Activated CD4-positive, alpha-beta T cell treated with anti-CD3 and anti-CD28 coated beads for 1 hour (primary cell): ENCODE measurements at regions not wholly inside any gene's neighbourhood (a gene's known extent, or its start where the extent isn't known, plus 50 kb on each side); places are given as distances from the start of the nearest gene placed in this dataset.
"Not testable (repeated sequence)": the region's sequence is repeated elsewhere in the genome, so short reads cannot be mapped to it uniquely, and the experiment has no call there.

ENCODE experiments used
- DNase-seq: peaks from one replicate; pipeline ENCODE4 v3.0.0-alpha.2; 2020

- DNase-seq = no peak
These were observed 433.8 kb downstream of the PLPP3 start for GRCh38 chr1:56145581-56145980.

GRCh38 chr1:56142301-56142700, 437.1 kb downstream of the PLPP3 start:
- no peak for DNase-seq

DNA sequence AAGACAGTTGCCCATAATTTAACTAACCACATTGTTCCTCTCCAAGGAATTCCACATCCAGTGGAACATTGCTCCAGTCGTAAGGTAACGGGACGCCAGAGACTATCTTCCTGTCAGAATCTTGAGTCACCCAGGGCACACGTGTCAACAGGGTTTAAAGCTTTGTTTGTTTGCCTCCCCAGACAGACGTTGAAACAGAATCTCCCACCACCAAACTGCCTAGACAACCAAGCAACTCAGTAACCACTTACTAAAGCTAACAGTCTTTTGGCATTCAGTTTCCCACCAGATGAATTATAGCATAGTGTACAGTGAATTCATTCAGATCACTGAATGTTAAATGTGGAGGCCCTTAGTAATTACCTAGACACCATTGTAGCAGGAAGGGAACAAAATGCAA, 439.5 kb downstream of the PLPP3 start:
- DNase-seq = no peak

DNA sequence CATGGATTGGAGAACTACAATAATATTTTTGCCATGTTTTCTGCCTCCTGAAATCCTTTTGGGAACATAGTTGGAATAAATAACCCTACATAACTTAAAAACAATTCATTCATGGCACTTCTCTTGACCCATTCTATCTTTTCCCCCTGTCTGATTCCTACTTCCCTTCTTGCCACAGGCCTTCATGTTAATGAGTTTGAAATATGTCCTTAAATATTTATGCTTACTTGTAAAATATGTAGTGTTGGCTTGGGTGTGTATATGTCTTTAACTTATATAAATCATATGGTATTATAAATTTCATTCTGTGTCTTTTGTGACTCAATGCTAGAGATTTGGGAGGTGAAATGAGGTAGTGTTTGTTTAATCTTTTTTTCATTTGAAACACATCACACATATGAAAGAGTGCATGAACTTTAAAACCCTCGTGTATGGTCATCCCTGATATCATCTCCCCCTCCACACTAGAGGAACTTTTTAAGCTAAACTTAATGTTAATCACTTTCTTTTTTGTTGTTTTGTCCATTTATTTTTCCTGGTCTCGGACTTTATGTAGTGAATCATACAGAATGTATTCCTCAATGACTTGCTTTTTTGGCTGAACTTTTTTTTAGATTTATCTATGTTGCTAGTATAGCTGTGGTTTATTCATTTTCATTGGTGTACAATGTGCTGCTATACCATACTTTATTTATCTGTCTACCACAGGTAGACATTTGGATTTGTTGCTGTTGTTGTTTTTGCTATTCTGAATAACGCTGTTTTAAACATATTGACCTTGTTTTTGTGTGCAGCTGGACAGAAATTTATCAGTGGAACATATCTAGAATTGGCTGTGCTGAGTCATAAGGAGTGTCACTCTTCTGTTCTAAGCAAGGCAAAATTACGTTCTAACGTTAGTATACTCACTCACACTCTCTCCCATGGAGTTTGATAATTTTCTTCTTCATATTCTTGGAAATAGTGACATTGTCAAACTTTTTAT, 441.6 kb downstream of the PLPP3 start:
- no peak for DNase-seq

- no peak for DNase-seq
These were observed 442.3 kb downstream of the PLPP3 start for GRCh38 chr1:56137090-56137489.

GRCh38 chr1:56135864-56136147, 443.6 kb downstream of the PLPP3 start:
- DNase-seq = no peak

DNA sequence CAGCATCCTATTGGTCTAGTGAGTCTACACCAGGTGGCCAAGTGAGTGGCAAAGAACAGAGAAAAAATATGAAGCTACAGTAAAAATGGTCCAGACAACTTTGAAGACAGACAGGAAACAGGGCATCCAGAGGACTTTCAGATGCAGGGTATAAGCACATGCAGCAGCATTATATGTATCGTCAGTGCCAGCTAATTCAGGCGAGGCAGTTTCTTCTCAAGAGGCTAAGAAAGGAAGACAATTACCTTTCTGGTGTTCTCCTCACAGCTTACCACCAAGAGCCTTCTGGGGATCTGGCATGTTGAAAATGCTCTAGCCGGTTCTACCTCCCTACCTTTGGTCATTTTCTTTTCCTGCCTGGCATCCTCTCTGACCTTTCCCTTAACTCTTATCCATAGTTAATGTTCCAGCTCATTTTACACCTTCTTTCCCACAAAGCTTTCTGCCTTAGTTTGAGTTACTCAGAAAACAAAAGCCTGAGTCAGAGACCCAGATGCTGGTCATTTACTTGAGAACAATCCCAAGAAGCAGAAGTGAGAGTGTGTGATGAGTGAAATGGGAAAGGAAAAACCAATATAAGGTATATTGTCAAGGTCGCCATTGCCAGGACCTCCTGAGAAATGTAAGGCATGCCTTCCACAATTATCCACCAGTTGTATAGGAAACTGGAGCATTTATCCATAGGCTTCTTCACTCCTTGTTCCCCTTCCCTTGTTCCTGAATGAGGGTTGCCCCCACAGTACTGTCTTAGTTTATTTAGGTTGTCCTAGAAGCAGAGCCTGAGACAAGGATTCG, 444.1 kb downstream of the PLPP3 start:
- DNase-seq = no peak

DNA sequence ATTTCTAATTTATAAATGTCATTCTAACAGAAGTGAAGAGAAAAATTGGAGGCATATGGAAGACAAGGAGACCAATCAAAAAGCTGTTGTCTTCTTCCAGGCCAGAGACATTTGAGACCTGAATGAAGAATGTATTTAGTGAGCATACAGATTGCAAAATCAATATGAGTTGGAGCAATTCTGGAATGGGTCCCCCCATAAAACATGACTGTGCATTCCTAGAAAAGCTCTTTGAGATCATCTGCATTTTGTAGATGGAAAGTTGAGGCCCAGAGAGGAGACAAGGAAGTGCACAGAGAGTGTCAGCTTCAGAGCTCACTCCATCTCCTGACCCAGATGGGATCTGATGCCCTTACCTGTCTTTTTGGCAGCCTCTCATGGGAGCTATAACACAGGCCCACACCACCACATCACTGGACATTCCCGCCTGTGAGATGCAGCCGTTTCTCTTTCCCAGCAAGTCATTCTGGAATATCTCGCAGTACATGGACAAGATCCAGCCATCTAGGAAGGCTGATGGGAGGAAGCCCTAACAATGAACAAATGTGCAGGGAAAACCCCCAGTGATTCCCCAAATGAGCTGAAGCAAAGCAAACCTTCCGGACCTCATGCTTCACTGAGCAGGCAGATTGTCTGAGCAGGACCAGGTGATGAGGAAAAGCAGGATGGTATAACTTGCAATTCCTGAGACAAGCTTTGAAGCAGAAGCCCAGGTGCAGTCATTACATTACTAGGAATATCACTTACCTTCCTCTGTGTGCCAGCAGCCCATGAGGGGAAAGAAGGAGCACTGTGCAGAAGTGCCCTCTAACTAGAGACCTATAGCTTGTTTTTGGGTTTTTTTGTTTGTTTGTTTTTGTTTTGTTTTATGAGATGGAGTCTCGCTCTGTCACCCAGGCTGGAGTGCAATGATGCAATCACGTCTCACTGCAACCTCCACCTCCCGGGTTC, 445.6 kb downstream of the PLPP3 start:
- DNase-seq = no peak

DNA sequence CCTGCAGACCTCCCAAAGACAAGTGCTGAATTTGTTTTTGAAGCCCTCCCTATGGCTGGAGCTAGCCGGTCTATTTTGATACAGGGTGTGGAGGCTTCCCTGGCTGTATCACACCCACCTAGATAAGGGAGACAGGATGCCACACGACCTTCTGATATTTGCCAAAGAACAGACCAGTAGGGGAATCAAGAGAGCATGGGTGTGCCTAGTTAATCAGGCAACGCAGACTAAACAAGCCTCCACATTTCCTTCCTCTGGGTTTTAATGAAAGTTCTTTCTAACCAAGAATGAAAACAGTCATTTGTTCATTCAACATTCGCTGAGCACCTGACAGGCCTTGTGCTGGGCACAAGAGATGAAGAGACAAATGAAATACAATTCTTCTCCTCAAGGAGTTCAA, 446.8 kb downstream of the PLPP3 start:
- DNase-seq = no peak

GRCh38 chr1:56129837-56130236, 449.5 kb downstream of the PLPP3 start:
- DNase-seq = no peak

DNA sequence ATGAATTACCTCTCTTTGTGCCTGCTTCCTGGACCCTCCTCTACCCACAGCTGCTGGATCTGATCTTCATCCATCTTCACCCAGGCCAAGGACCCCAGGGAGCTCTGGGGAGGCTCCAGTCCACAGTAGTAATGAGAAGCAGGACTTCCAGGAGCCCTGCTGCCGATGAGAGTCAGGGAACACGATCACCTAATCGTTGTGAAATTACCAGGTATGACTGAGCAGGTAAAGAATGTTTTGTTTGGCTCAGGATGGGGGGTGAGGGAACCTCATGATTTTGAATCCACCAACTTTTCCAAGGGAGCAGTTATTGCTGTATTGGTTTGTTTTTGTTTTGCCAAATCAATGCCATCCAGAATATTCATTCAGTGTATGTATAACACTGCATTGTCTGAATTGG, 454.0 kb downstream of the PLPP3 start:
- no peak for DNase-seq

- DNase-seq = no peak
These were observed 455.5 kb downstream of the PLPP3 start for GRCh38 chr1:56123826-56124225.

GRCh38 chr1:56123421-56123820, 455.9 kb downstream of the PLPP3 start:
- no peak for DNase-seq

DNA sequence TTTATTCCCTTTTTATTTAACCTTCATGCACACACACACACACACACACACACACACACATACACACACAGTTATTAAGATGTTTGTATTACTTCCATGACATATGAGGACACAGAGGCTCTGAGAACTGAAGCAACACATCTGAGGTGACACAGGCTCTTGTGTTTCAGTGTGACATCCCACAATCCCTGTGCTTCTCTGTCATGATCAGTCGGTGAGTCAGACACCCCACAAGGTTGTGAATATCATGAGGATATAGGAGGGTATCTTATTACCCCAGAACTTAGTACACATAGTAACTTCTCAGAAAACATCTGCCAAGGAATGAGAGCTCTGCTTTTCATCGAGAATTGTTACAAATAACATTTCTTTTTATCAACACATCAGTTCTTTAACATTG, 459.3 kb downstream of the PLPP3 start:
- DNase-seq = no peak

DNA sequence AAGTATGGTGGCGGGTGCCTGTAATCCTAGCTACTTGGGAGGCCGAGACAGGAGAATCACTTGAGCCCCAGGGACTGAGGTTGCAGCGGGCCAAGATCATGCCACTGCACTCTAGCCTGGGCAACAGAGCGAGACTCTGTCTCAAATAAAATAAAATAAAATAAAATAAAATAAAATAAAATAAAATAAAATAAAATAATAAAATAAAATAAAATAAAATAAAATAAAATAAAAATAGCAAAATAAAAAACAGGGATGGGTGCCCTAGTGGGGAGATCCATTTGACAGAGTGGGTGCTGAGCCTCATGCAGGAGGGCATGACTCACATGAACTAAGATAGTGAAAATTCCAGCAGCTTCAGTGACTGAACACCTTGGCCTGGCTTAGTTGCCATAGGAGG, 460.7 kb downstream of the PLPP3 start:
- not testable (repeated sequence) for DNase-seq

GRCh38 chr1:56115701-56116100, 463.7 kb downstream of the PLPP3 start:
- DNase-seq = no peak

DNA sequence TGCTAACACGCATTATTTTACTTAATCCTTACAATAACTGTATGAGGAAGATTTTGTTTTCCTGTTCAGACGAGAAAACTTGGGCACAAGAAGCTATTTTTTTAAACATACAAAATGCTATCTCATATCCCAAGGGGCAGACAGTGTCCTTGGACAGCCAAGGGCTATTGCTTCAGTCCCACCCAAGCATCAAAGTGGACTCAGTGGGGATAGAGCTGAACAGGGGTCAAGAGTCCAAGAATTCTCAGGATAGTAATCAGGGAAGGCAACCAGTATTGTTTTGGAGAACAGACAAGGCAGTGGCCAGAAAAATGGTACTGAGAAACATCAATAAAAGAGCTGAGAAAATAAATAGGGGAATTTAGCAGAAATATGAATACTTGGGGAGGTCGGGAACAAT, 465.7 kb downstream of the PLPP3 start:
- DNase-seq = no peak

GRCh38 chr1:56107275-56107638, 472.1 kb downstream of the PLPP3 start:
- no peak for DNase-seq

GRCh38 chr1:56106531-56107274, 472.7 kb downstream of the PLPP3 start:
- no peak for DNase-seq

- no peak for DNase-seq
These were observed 474.0 kb downstream of the PLPP3 start for GRCh38 chr1:56105397-56105796.

DNA sequence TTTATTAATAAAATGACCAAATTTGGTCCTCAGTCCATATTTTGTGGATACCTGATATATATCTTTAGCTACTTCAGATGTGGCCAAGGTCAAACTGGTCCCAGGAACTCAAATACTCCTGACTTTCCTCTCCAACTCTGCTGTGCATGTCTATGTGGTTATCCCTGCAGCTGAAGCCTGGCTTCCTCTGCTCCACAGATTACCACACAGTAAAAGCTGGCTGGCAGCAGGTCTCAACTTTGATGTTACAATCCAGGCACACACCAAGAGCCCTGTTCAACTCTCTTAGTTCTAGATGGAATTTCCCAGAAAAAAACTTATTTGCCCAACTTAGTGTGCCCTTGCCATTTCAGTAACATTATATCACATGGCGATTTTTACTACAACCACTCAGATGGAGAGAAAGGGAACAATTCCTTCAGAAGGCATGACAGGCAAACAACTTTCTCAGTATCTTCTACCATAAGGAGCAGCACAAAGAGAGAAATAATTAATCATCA, 479.5 kb downstream of the PLPP3 start:
- DNase-seq = no peak

DNA sequence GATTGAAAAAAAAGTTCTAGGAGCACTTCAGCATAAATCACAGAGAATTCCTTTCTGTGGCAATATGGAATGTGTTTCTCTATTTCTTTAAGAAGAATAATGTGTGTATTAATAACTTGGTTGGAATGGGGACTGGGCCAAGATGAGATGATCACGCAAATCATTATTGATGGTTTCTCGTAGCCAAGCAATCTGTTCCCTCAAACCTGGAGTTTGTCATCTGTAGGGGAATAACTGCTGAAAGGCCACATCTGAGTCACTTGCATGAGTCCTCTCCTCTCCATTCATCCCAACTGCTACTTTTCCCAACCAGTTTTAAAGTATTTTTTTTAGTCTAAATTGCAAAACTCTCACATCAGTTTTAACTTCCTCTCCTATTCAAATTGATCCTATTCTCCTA, 480.4 kb downstream of the PLPP3 start:
- no peak for DNase-seq
